HEK293 (cell line): ENCODE measurements at regions not wholly inside any gene's neighbourhood (a gene's known extent, or its start where the extent isn't known, plus 50 kb on each side); places are given as distances from the start of the nearest gene placed in this dataset.

Experiments used
- CTCF ChIA-PET: fragments of 350-600 bp; formaldehyde crosslinking; extraction: SDS; loops from one replicate; lab custom pipeline; 2021; ENCODE audit warnings: antibody characterized with exemption; lab: Yijun Ruan, JAX
- POLR2A ChIA-PET: fragments of 300-600 bp; formaldehyde crosslinking; extraction: SDS; loops from one replicate; lab custom pipeline; 2020; ENCODE audit warnings: antibody characterized with exemption, inconsistent platforms; lab: Yijun Ruan, JAX
- H3K27ac ChIP-seq: fragments of 200-500 bp; sonication (Bioruptor generic); 2 replicates; pipeline ENCODE4 v1.5.1; 2014; ENCODE audit warnings: low read depth, low read length, control low read depth, inconsistent platforms; ENCODE audit errors: extremely low read depth
- H3K36me3 ChIP-seq, 2 experiments: fragments of 200-500 bp in 1 of 2; sonication (Bioruptor generic) in 1 of 2; 1 replicate in 1 of 2; 2 replicates in 1 of 2; pipeline ENCODE4 v1.5.1; 2014 to 2017; ENCODE audit warnings: inconsistent platforms in 2 of 2, low read length in 2 of 2; ENCODE audit not compliant: control insufficient read depth in 2 of 2, insufficient read depth in 1 of 2
- H3K4me1 ChIP-seq: fragments of 200-500 bp; sonication (Bioruptor generic); 2 replicates; pipeline ENCODE4 v1.5.1; 2014; ENCODE audit warnings: mild to moderate bottlenecking, low read length, inconsistent platforms; ENCODE audit not compliant: control insufficient read depth, insufficient read depth
- H3K4me3 ChIP-seq: 2 replicates; pipeline ENCODE4 v1.5.1; 2011; ENCODE audit warnings: low read depth, mild to moderate bottlenecking, control low read depth, low read length, moderate library complexity
- H3K9me3 ChIP-seq: fragments of 200-500 bp; sonication (Bioruptor generic); 2 replicates; pipeline ENCODE4 v1.5.1; 2014; ENCODE audit warnings: low read depth, low read length, inconsistent platforms; ENCODE audit not compliant: control insufficient read depth, insufficient read depth
- GFI1B ChIP-seq: fragments of 450-650 bp; formaldehyde crosslinking; IDR thresholded peaks from 2 replicates; pipeline ENCODE4 v1.5.1; 2016; ENCODE audit warnings: missing biosample characterization, missing genetic modification characterization
- KLF7 ChIP-seq: fragments of 450-650 bp; formaldehyde crosslinking; IDR thresholded peaks from 2 replicates; pipeline ENCODE4 v1.5.1; 2016; ENCODE audit warnings: missing biosample characterization, missing genetic modification characterization, borderline replicate concordance
- KLF9 ChIP-seq: fragments of 450-650 bp; formaldehyde crosslinking; IDR thresholded peaks from 2 replicates; pipeline ENCODE4 v1.5.1; 2016; ENCODE audit warnings: missing biosample characterization, missing genetic modification characterization, low read depth
- PRDM10 ChIP-seq: fragments of 450-650 bp; formaldehyde crosslinking; IDR thresholded peaks from 2 replicates; pipeline ENCODE4 v1.5.1; 2016; ENCODE audit warnings: missing biosample characterization, missing genetic modification characterization
- SP7 ChIP-seq: fragments of 450-650 bp; formaldehyde crosslinking; IDR thresholded peaks from 2 replicates; pipeline ENCODE4 v1.5.1; 2016; ENCODE audit warnings: missing biosample characterization, missing genetic modification characterization
- ZBTB26 ChIP-seq: fragments of 450-650 bp; formaldehyde crosslinking; optimal IDR thresholded peaks from 2 replicates; pipeline ENCODE3; 2016; ENCODE audit warnings: missing biosample characterization, mild to moderate bottlenecking, missing genetic modification characterization
- ZNF138 ChIP-seq: fragments of 450-650 bp; formaldehyde crosslinking; IDR thresholded peaks from 2 replicates; pipeline ENCODE4 v1.5.1; 2016; ENCODE audit warnings: missing biosample characterization, missing genetic modification characterization, borderline replicate concordance
- ZNF169 ChIP-seq: fragments of 450-650 bp; formaldehyde crosslinking; IDR thresholded peaks from 2 replicates; pipeline ENCODE4 v1.5.1; 2016; ENCODE audit warnings: missing biosample characterization, missing genetic modification characterization
- ZNF175 ChIP-seq: fragments of 450-650 bp; formaldehyde crosslinking; IDR thresholded peaks from 2 replicates; pipeline ENCODE4 v1.5.1; 2016; ENCODE audit warnings: missing biosample characterization, missing genetic modification characterization
- ZNF266 ChIP-seq: fragments of 450-650 bp; formaldehyde crosslinking; IDR thresholded peaks from 2 replicates; pipeline ENCODE4 v1.5.1; 2016; ENCODE audit warnings: missing biosample characterization, missing genetic modification characterization, low read depth
- ZNF350 ChIP-seq: fragments of 450-650 bp; formaldehyde crosslinking; IDR thresholded peaks from 2 replicates; pipeline ENCODE4 v1.5.0; 2017; ENCODE audit warnings: missing biosample characterization, mild to moderate bottlenecking, missing genetic modification characterization
- ZNF362 ChIP-seq: fragments of 450-650 bp; formaldehyde crosslinking; IDR thresholded peaks from 2 replicates; pipeline ENCODE4 v1.5.1; 2016; ENCODE audit warnings: missing biosample characterization, missing genetic modification characterization
- ZNF548 ChIP-seq: fragments of 450-650 bp; formaldehyde crosslinking; IDR thresholded peaks from 2 replicates; pipeline ENCODE4 v1.5.1; 2016; ENCODE audit warnings: missing biosample characterization, missing genetic modification characterization
- ZNF585B ChIP-seq: fragments of 450-650 bp; formaldehyde crosslinking; IDR thresholded peaks from 2 replicates; pipeline ENCODE4 v1.5.1; 2016; ENCODE audit warnings: missing biosample characterization, missing genetic modification characterization
- ZNF626 ChIP-seq: fragments of 450-650 bp; sonication (Bioruptor Pico); formaldehyde crosslinking; IDR thresholded peaks from 2 replicates; pipeline ENCODE4 v1.5.1; 2018; ENCODE audit warnings: missing biosample characterization, missing genetic modification characterization, inconsistent platforms
- ZNF660 ChIP-seq: fragments of 450-650 bp; IDR thresholded peaks from 2 replicates; pipeline ENCODE4 v1.5.1; 2018; ENCODE audit warnings: missing biosample characterization, mild to moderate bottlenecking, missing genetic modification characterization
- ZNF777 ChIP-seq: fragments of 450-650 bp; formaldehyde crosslinking; IDR thresholded peaks from 2 replicates; pipeline ENCODE4 v1.5.1; 2017; ENCODE audit warnings: missing biosample characterization, missing genetic modification characterization, borderline replicate concordance
- ZNF785 ChIP-seq: fragments of 450-650 bp; formaldehyde crosslinking; IDR thresholded peaks from 2 replicates; pipeline ENCODE4 v1.5.1; 2016; ENCODE audit warnings: missing biosample characterization, missing genetic modification characterization
- TF ChIP-seq, protein P1 (sequence below): fragments of 450-650 bp; formaldehyde crosslinking; IDR thresholded peaks from 2 replicates; pipeline ENCODE4 v1.5.1; 2016; ENCODE audit warnings: missing biosample characterization, missing genetic modification characterization

DNA sequence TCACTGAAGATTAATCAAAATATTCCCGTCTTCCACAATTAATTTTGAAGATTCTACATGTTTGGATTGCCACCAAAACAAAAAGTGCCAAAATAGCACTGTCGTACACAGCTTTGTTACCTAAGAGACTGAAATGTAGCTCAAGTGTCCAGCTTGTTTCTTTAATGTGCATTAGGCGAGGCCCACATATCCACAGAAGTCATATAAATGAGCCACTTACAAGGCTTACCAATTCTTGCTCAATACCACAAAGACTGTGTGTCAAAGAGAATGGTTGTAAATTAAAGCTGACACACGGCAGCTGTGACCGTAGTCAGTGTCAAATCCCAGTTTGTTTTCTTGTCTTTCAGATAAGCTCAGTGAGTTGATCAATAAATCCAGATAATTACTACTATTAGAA lies 639.4 kb upstream of the TBL1XR1 start:
- no peaks in the 10 kb centered on the region for H3K36me3 ChIP-seq
- POLR2A ChIA-PET = no interaction called here
- H3K27ac ChIP-seq = no peak overlapping the region
- CTCF ChIA-PET = no interaction called here
- TF ChIP-seq SP7 (tag by site-specific recombination) (peak; percentile 45; the same call in 1 of the 2 replicates), ZNF138 (tag by site-specific recombination) (no peak)
- no peaks in the 10 kb centered on the region for H3K9me3 ChIP-seq
- peaks cover 6% of the 10 kb centered on the region; the same call in 1 of the 2 replicates for H3K4me1 ChIP-seq
- no peak overlapping the region for H3K4me3 ChIP-seq

- Histone ChIP-seq H3K9me3 (no peaks in the 10 kb centered on the region), H3K4me3 (no peak overlapping the region), H3K27ac (no peak overlapping the region), H3K4me1 (peaks cover 3% of the 10 kb centered on the region; the same call in 1 of the 2 replicates), H3K36me3 (no peaks in the 10 kb centered on the region)
- ChIA-PET POLR2A (no interaction called here), CTCF (no interaction called here)
- no peak for TF ChIP-seq ZNF585B (tag by site-specific recombination)
- TF ChIP-seq ZNF362 (tag by site-specific recombination) = no peak
- TF ChIP-seq KLF7 (tag by site-specific recombination) = no peak
- no peak for TF ChIP-seq ZNF169
- no peak for TF ChIP-seq KLF9 (tag by site-specific recombination)
- TF ChIP-seq, protein P1, sequence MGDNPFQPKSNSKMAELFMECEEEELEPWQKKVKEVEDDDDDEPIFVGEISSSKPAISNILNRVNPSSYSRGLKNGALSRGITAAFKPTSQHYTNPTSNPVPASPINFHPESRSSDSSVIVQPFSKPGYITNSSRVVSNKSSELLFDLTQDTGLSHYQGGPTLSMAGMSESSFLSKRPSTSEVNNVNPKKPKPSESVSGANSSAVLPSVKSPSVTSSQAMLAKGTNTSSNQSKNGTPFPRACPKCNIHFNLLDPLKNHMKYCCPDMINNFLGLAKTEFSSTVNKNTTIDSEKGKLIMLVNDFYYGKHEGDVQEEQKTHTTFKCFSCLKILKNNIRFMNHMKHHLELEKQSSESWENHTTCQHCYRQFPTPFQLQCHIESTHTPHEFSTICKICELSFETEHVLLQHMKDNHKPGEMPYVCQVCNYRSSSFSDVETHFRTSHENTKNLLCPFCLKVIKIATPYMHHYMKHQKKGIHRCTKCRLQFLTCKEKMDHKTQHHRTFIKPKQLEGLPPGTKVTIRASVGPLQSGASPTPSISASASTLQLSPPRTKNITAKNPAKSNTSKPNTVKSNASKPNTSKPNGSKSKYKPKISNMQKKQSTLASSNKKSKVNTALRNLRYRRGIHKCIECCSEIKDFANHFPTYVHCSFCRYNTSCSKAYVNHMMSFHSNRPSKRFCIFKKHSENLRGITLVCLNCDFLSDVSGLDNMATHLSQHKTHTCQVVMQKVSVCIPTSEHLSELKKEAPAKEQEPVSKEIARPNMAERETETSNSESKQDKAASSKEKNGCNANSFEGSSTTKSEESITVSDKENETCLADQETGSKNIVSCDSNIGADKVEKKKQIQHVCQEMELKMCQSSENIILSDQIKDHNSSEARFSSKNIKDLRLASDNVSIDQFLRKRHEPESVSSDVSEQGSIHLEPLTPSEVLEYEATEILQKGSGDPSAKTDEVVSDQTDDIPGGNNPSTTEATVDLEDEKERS (tag by site-specific recombination) = no peak
- TF ChIP-seq ZNF777 (tag by site-specific recombination) = no peak
- no peak for TF ChIP-seq GFI1B (tag by site-specific recombination)
- no peak for TF ChIP-seq ZNF626 (tag by site-specific recombination)
- TF ChIP-seq ZBTB26 = no peak
- no peak for TF ChIP-seq ZNF175 (tag by site-specific recombination)
- TF ChIP-seq ZNF548 (tag by site-specific recombination) = no peak
- no peak for TF ChIP-seq PRDM10 (tag by site-specific recombination)
- TF ChIP-seq ZNF350 = no peak
- no peak for TF ChIP-seq ZNF660
- no peak for TF ChIP-seq ZNF785 (tag by site-specific recombination)
- TF ChIP-seq ZNF266 (tag by site-specific recombination) = no peak
These were observed 640.8 kb upstream of the TBL1XR1 start for GRCh38 chr3:177837951-177838655.
